D721Med (cell line): ENCODE measurements at regions not wholly inside any gene's neighbourhood (a gene's known extent, or its start where the extent isn't known, plus 50 kb on each side); places are given as distances from the start of the nearest gene placed in this dataset.

Experiments
- DNase-seq: peaks from one replicate; pipeline ENCODE4 v3.0.0; 2011; ENCODE audit warnings: low spot score; ENCODE audit not compliant: insufficient read length
- FAIRE-seq: peaks from 2 replicates; lab custom pipeline; 2011; peaks lifted over from hg19 to GRCh38; lab: Jason Lieb, UNC
- TF ChIP-seq, protein P1 (sequence below): IDR thresholded peaks from 2 replicates; pipeline ENCODE4 v1.5.1; 2012; ENCODE audit warnings: mild to moderate bottlenecking, control low read depth; ENCODE audit not compliant: insufficient read depth; ENCODE audit errors: missing control alignments

DNA sequence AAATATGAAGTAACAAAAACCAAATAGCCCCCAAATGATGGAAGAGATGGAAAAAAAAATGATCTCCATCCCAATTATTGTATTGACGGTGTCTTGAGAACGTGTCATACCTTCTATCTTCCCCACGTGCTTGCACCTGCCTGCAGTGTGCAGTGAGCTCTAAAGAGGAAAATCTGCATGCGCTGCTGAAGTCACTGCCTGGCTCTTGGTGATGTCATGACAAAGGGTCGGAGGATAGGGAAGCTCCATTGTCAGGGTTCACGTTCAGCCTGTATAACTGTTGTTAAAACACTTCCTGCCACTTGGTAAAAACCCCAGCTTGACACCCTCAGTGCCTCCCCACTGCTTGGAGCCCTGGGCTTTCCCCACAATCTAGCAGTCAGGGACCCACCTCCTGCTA, 549.2 kb upstream of the MKI67 start:
- no peak for DNase-seq
- no peak for FAIRE-seq
- TF ChIP-seq, protein P1, sequence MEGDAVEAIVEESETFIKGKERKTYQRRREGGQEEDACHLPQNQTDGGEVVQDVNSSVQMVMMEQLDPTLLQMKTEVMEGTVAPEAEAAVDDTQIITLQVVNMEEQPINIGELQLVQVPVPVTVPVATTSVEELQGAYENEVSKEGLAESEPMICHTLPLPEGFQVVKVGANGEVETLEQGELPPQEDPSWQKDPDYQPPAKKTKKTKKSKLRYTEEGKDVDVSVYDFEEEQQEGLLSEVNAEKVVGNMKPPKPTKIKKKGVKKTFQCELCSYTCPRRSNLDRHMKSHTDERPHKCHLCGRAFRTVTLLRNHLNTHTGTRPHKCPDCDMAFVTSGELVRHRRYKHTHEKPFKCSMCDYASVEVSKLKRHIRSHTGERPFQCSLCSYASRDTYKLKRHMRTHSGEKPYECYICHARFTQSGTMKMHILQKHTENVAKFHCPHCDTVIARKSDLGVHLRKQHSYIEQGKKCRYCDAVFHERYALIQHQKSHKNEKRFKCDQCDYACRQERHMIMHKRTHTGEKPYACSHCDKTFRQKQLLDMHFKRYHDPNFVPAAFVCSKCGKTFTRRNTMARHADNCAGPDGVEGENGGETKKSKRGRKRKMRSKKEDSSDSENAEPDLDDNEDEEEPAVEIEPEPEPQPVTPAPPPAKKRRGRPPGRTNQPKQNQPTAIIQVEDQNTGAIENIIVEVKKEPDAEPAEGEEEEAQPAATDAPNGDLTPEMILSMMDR = no peak

DNA sequence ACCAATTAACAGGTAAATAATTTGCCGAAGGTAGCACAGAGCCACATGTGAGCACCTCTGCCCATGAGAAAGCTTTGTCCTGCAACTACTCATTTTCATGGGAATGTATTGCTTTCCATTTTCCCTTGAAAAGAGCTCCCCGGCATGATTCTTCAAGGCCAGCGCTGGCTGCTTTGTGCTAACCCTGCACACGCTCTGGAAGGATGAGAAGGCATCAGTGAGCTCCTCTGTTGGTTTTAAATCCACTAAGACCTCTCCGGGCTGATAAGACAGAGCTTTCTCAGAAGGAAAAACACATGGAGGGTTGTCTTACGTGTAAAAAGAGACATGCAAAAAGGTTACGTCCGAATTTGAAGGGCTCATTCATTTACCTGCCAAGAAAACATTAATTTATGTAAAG, 553.9 kb upstream of the MKI67 start:
- DNase-seq (no peak), FAIRE-seq (no peak)
- TF ChIP-seq, protein P1 = no peak

DNA sequence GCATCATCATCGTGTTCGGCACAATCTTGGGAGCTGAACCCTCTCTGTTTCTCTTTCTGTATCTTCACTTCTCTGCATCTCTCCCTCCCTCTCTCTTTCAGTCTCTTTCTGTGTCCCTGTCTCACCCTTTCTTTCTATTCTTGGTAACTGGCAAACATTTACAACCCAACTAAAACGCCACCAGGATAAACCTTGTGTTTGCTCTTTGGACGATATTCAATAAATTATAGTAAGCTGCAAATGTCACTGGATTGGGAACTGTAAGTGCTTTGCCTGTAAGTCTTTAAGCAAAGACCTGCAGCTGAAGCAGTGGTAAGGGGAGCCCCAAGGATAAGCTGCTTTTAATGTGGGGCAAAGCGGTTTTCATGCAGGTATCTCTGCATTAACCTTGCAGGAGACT, 558.0 kb upstream of the MKI67 start:
- no peak for DNase-seq
- no peak for FAIRE-seq
- TF ChIP-seq, protein P1 = no peak

DNA sequence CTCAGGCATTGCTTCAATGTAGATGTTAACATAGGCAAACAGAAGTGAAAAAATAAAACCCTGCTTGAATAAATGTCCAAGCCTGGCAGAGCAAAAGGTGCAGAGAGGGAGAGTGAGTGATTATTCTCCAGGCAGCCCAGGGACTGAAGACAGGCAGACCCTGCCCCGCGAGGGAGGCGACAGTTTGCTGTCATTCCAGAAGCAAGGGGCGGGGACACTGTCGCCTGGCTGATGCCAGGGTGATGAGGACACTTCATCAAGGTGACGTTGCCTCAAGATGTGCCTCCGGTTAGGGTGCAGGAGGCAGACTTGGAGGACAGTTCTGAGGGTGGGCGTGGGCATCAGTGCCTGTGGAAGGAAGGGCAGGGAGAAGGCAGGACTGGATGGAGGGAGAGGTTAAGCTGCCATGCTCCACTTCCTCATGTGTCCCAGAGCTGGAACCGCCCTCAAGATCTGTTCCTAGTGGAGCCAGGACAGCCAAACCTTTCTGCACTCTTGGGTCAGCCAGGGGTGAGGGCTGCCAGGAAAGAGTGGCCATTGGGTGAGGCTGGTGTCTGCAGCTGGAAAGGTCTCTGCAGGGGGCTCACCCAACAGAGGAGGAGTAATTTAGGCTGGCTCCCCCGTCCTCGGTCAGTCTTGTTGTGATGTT, 560.5 kb upstream of the MKI67 start:
- FAIRE-seq (no peak), DNase-seq (no peak)
- TF ChIP-seq, protein P1 = no peak

DNA sequence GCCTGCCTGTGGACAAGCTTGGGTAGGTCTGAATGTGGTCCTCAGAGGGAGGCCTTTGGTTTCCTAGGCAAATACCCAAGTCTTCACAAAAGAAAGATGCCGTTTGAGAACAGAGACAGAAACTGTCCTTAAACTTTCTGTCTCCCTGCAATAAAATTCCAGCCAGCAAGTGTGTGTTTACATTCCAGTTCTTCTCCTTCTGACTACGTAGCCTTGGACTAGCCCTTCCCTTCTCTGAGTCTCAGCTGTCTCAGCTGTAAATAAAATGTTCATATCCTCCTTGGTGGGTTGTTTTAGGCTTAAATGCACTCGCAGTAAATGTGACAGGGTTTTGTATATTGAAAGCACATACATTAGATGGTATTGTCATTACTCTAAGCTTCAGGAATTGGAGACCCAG, 561.2 kb upstream of the MKI67 start:
- FAIRE-seq = no peak
- TF ChIP-seq, protein P1 = no peak
- DNase-seq = no peak

DNA sequence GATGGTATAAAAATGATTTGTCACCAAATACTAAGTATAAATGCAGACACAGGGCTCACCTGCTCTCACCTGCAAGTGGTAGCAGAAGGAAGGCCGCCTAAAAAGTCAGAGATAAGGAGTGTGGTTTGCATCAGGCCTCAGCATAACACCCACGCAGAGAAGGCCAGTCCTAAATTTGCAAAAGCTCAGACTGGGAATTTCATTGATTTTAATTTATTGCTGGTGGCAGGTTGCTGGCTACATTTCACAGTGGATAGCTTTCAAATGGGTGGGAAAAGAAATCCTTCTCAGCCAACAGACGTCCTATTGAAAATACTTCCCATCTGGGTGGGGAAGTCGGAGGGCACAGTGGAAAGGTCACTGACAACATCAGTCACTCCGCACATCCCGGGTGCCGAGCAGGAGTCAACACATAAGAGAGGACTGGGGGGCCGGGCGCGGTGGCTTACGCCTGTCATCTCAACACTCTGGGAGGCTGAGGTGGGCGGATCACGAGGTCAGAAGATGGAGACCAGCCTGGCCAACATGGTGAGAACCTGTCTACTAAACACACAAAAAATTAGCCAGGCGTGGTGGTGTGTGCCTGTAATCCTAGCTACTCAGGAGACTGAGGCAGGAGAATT, 561.8 kb upstream of the MKI67 start:
- FAIRE-seq (no peak), DNase-seq (no peak)
- TF ChIP-seq, protein P1 = no peak

DNA sequence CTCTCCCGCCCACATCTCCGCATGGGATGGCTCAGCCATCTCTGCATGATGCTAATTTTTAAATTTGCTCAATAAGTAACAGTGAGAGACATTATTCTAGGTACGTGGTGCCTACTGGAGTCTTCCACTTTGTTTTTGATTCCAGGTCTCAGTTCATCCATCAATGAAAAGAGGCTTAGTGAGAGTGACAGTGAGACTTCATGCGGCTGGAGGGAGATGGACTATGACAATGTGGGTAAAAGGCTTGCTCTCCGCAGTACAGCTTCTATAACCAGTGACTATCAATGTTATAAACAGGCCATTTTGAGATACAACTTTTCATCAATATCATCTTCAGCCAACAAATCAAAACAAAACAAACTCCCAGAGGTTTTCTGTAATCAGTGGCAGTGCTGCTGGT, 563.4 kb upstream of the MKI67 start:
- FAIRE-seq = no peak
- no peak for DNase-seq

More for the DNA sequence above, 563.4 kb upstream of the MKI67 start:
- TF ChIP-seq, protein P1 = no peak
